NCI-H69 (cell line): ENCODE measurements at regions not wholly inside any gene's neighbourhood (a gene's known extent, or its start where the extent isn't known, plus 50 kb on each side); places are given as distances from the start of the nearest gene placed in this dataset.
"Not testable (repeated sequence)": the region's sequence is repeated elsewhere in the genome, so short reads cannot be mapped to it uniquely, and the experiment has no call there.

Source experiments
- DNase-seq: peaks from one replicate; lab custom pipeline; 2025; lab: John Stamatoyannopoulos, UW

GRCh38 chr2:65914244-65914786 is 481.9 kb upstream of the SPRED2 start:
- no peak for DNase-seq

GRCh38 chr2:65913813-65914212 is 481.4 kb upstream of the SPRED2 start:
- peak; percentile 65 for DNase-seq

- no peak for DNase-seq
Observed at GRCh38 chr2:65901756-65902155, 469.4 kb upstream of the SPRED2 start.

- no peak for DNase-seq
Observed at GRCh38 chr2:65896446-65896845, 464.0 kb upstream of the SPRED2 start.

GRCh38 chr2:65890131-65890530 is 457.7 kb upstream of the SPRED2 start:
- DNase-seq = not testable (repeated sequence)

- no peak for DNase-seq
Observed at GRCh38 chr2:65885266-65885665, 452.9 kb upstream of the SPRED2 start.

GRCh38 chr2:65881592-65881991 is 449.2 kb upstream of the SPRED2 start:
- DNase-seq = no peak

- DNase-seq = peak; percentile 6
Observed at GRCh38 chr2:65880436-65880835, 448.0 kb upstream of the SPRED2 start.

- DNase-seq = no peak
Observed at GRCh38 chr2:65878011-65878340, 445.6 kb upstream of the SPRED2 start.

GRCh38 chr2:65877331-65878010 is 445.1 kb upstream of the SPRED2 start:
- no peak for DNase-seq

- DNase-seq = no peak
Observed at GRCh38 chr2:65876114-65876513, 443.7 kb upstream of the SPRED2 start.

GRCh38 chr2:65870826-65871225 is 438.4 kb upstream of the SPRED2 start:
- DNase-seq = no peak

GRCh38 chr2:65869296-65869695 is 436.9 kb upstream of the SPRED2 start:
- no peak for DNase-seq

- no peak for DNase-seq
Observed at GRCh38 chr2:65868177-65868576, 435.8 kb upstream of the SPRED2 start.

- DNase-seq = no peak
Observed at GRCh38 chr2:65867446-65867845, 435.0 kb upstream of the SPRED2 start.

- DNase-seq = no peak
Observed at GRCh38 chr2:65866148-65866547, 433.7 kb upstream of the SPRED2 start.

GRCh38 chr2:65864619-65865018 is 432.2 kb upstream of the SPRED2 start:
- DNase-seq = no peak

- DNase-seq = no peak
Observed at GRCh38 chr2:65863713-65864112, 431.3 kb upstream of the SPRED2 start.

- no peak for DNase-seq
Observed at GRCh38 chr2:65856928-65857327, 424.5 kb upstream of the SPRED2 start.

GRCh38 chr2:65856423-65856822 is 424.0 kb upstream of the SPRED2 start:
- DNase-seq = no peak

GRCh38 chr2:65850695-65851094 is 418.3 kb upstream of the SPRED2 start:
- DNase-seq = no peak

- DNase-seq = no peak
Observed at GRCh38 chr2:65846989-65847678, 414.7 kb upstream of the SPRED2 start.

GRCh38 chr2:65845442-65846182 is 413.2 kb upstream of the SPRED2 start:
- no peak for DNase-seq
